Naive thymus-derived CD4-positive, alpha-beta T cell (primary cell): ENCODE measurements at regions not wholly inside any gene's neighbourhood (a gene's known extent, or its start where the extent isn't known, plus 50 kb on each side); places are given as distances from the start of the nearest gene placed in this dataset.

Source experiments
- ATAC-seq: fragments of 150-1000 bp; cut with Tn5 transposase; 2 replicates; pipeline ENCODE4 v1.10.0; 2021; ENCODE audit warnings: mild to moderate bottlenecking, moderate library complexity
- CTCF ChIA-PET: fragments of 350-600 bp; sonication (Branson Sonifier 250); formaldehyde crosslinking; loops from one replicate; lab custom pipeline; 2021; ENCODE audit warnings: antibody characterized with exemption; lab: Charles Lee
- POLR2A ChIA-PET: fragments of 350-600 bp; sonication (Branson Sonifier 250); formaldehyde crosslinking; loops from one replicate; lab custom pipeline; 2021; ENCODE audit warnings: antibody characterized with exemption, inconsistent platforms; lab: Charles Lee
- DNase-seq, 9 donors: peaks; one replicate each; pipeline versions ENCODE4 v3.0.0 to v3.0.0-alpha.2; 2020 to 2022; ENCODE audit warnings: mixed read lengths in 1 of 9
- H3K27ac ChIP-seq: one replicate; pipeline ENCODE4 v1.7.0; 2013; ENCODE audit warnings: mild to moderate bottlenecking, low read depth, low read length, moderate library complexity
- H3K27me3 ChIP-seq, 2 donors: one replicate each; pipeline ENCODE4 v1.7.0; 2013; ENCODE audit warnings: low read length in 2 of 2, mild to moderate bottlenecking in 2 of 2, moderate library complexity in 2 of 2; ENCODE audit not compliant: control insufficient read depth in 2 of 2, insufficient read depth in 2 of 2
- H3K36me3 ChIP-seq, 3 experiments: 1 replicate in 2 of 3; 2 replicates in 1 of 3; pipeline ENCODE4 v1.7.0; 2013; ENCODE audit warnings: low read length in 3 of 3, mild to moderate bottlenecking in 3 of 3, moderate library complexity in 1 of 3; ENCODE audit not compliant: insufficient read depth in 3 of 3, control insufficient read depth in 2 of 3
- H3K4me1 ChIP-seq, 2 donors: one replicate each; pipeline ENCODE4 v1.7.0; 2013; ENCODE audit warnings: low read length in 2 of 2, mild to moderate bottlenecking in 2 of 2, moderate library complexity in 1 of 2; ENCODE audit not compliant: control insufficient read depth in 2 of 2, insufficient read depth in 2 of 2
- H3K4me3 ChIP-seq: 2 replicates; pipeline ENCODE4 v1.7.0; 2013; ENCODE audit warnings: mild to moderate bottlenecking, low read length
- H3K9me3 ChIP-seq, 3 experiments: 1 replicate in 2 of 3; 2 replicates in 1 of 3; pipeline ENCODE4 v1.7.0; 2013; ENCODE audit warnings: low read length in 3 of 3; ENCODE audit not compliant: control insufficient read depth in 2 of 3
- H3K27ac Mint-ChIP-seq, 9 donors: one replicate each; pipeline ENCODE4 v1.8.0; 2020 to 2022; ENCODE audit warnings: mixed read lengths in 9 of 9, mild to moderate bottlenecking in 8 of 9, moderate library complexity in 5 of 9, inconsistent platforms in 2 of 9
- H3K27me3 Mint-ChIP-seq, 5 donors: one replicate each; pipeline ENCODE4 v1.8.0; 2021 to 2022; ENCODE audit warnings: mixed read lengths in 5 of 5, mild to moderate bottlenecking in 1 of 5
- H3K36me3 Mint-ChIP-seq, 5 donors: one replicate each; pipeline ENCODE4 v1.8.0; 2020 to 2022; ENCODE audit warnings: mixed read lengths in 5 of 5, mild to moderate bottlenecking in 3 of 5, inconsistent platforms in 1 of 5
- H3K4me1 Mint-ChIP-seq, 7 donors: one replicate each; pipeline ENCODE4 v1.8.0; 2020 to 2022; ENCODE audit warnings: mixed read lengths in 7 of 7, mild to moderate bottlenecking in 3 of 7, inconsistent platforms in 1 of 7
- H3K4me3 Mint-ChIP-seq, 10 donors: one replicate each; pipeline ENCODE4 v1.8.0; 2020 to 2022; ENCODE audit warnings: mild to moderate bottlenecking in 10 of 10, mixed read lengths in 10 of 10, moderate library complexity in 6 of 10, inconsistent platforms in 2 of 10
- H3K9me3 Mint-ChIP-seq, 11 donors: one replicate each; pipeline ENCODE4 v1.8.0; 2020 to 2022; ENCODE audit warnings: mixed read lengths in 11 of 11, mild to moderate bottlenecking in 4 of 11, inconsistent platforms in 1 of 11, moderate library complexity in 1 of 11
- intact Hi-C, 2 donors: fragments of 100-400 bp; cut with micrococcal nuclease; formaldehyde crosslinking; loops; one replicate each; pipeline ENCODE4 v1.15.1; 2023

DNA sequence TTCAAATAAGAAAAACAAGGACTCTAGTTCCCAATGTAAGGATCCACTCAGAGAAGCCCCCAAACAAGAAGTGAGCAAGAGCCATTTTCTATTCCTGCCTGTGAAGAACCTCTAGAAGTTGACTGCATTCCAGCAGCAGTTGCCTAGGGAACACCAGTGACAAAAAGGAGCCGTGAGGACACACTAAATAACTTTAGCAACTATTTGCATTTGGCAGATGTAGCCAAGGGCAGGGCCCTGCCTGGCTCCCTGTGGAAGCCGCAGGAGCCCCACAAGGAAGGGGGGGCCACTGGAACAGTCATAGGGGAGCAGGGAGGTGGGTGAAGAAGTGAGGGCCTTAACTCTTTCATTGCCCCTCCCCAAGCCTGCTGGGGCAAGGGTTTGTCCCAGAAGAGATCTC lies 470.2 kb upstream of the PROK2 start:
- peak overlapping the region in 3 of 9 donors; percentile 40 to 69 (median 51) for H3K27ac Mint-ChIP-seq
- H3K9me3 Mint-ChIP-seq: peaks cover 0 to 5% (median 0%) of the 10 kb centered on the region in 11 donors
- H3K36me3 ChIP-seq: no peaks in the 10 kb centered on the region
- H3K36me3 Mint-ChIP-seq: peaks cover 0 to 6% (median 4%) of the 10 kb centered on the region in 5 donors
- H3K4me3 ChIP-seq: no peak overlapping the region
- peaks cover 0 to 45% of the 10 kb centered on the region in 2 donors for H3K4me1 ChIP-seq
- H3K27me3 Mint-ChIP-seq: peaks cover 0 to 8% (median 0%) of the 10 kb centered on the region in 5 donors
- H3K27ac ChIP-seq: no peak overlapping the region
- H3K27me3 ChIP-seq: no peaks in the 10 kb centered on the region
- ATAC-seq (no peak), DNase-seq (no peak)
- peak overlapping the region in 1 of 10 donors; percentile 26 for H3K4me3 Mint-ChIP-seq
- ChIA-PET CTCF (interaction anchor here (0.6 to 1.3 kb wide), 2 partner anchors 12 to 298 kb away, joined by 4 to 7 read pairs; no protein-coding TSS in a partner anchor), POLR2A (interaction anchor here (1.2 kb wide), 1 partner anchor 12 kb away, joined by 4 read pairs; no protein-coding TSS in a partner anchor)
- peaks cover 20 to 55% (median 47%) of the 10 kb centered on the region in 7 donors for H3K4me1 Mint-ChIP-seq
- intact Hi-C loops: loop anchor here in 1 of 2 donors (5.0 to 10.0 kb wide), 5 partner anchors 92 to 540 kb away; partner anchors contain the start of gene RYBP
- H3K9me3 ChIP-seq: no peaks in the 10 kb centered on the region

GRCh38 chr3:72254483-72254882 lies 469.5 kb upstream of the PROK2 start:
- Mint-ChIP-seq H3K27me3 (peaks cover 0 to 8% (median 0%) of the 10 kb centered on the region in 5 donors), H3K36me3 (peaks cover 0 to 6% (median 4%) of the 10 kb centered on the region in 5 donors), H3K4me3 (no peak overlapping the region), H3K27ac (no peak overlapping the region), H3K9me3 (peaks cover 0 to 5% (median 0%) of the 10 kb centered on the region in 11 donors), H3K4me1 (peaks cover 14 to 48% (median 40%) of the 10 kb centered on the region in 7 donors)
- CTCF ChIA-PET: interaction anchor here (0.5 to 1.3 kb wide), 2 partner anchors 11 to 1247 kb away, joined by 3 to 4 read pairs; no protein-coding TSS in a partner anchor
- DNase-seq (no peak), ATAC-seq (no peak)
- Histone ChIP-seq H3K4me3 (no peak overlapping the region), H3K27me3 (no peaks in the 10 kb centered on the region), H3K4me1 (peaks cover 0 to 39% of the 10 kb centered on the region in 2 donors), H3K36me3 (no peaks in the 10 kb centered on the region), H3K9me3 (no peaks in the 10 kb centered on the region), H3K27ac (no peak overlapping the region)
- intact Hi-C loops: loop anchor here in 1 of 2 donors (10.0 kb wide), 4 partner anchors 190 to 540 kb away; partner anchors contain the start of gene RYBP
- POLR2A ChIA-PET: interaction anchor here (1.2 kb wide), 1 partner anchor 11 kb away, joined by 4 read pairs; no protein-coding TSS in a partner anchor

- H3K4me1 Mint-ChIP-seq: peaks cover under 1 to 11% (median 2%) of the 10 kb centered on the region in 7 donors
- ChIA-PET POLR2A (no interaction called here), CTCF (no interaction called here)
- no peak overlapping the region for H3K4me3 Mint-ChIP-seq
- Histone ChIP-seq H3K4me1 (peaks cover 0 to 6% of the 10 kb centered on the region in 2 donors), H3K4me3 (no peak overlapping the region), H3K27me3 (no peaks in the 10 kb centered on the region), H3K27ac (no peak overlapping the region), H3K36me3 (no peaks in the 10 kb centered on the region), H3K9me3 (no peaks in the 10 kb centered on the region)
- ATAC-seq (no peak), DNase-seq (no peak)
- no peaks in the 10 kb centered on the region for H3K9me3 Mint-ChIP-seq
- intact Hi-C loops: loop anchor here in 1 of 2 donors (10.0 kb wide), 4 partner anchors 194 to 536 kb away; partner anchors contain the start of gene RYBP
- peaks cover 0 to 4% (median 0%) of the 10 kb centered on the region in 5 donors for H3K36me3 Mint-ChIP-seq
- no peak overlapping the region for H3K27ac Mint-ChIP-seq
- H3K27me3 Mint-ChIP-seq: peaks cover 0 to 8% (median 0%) of the 10 kb centered on the region in 5 donors
Observed at GRCh38 chr3:72250725-72251124, 465.8 kb upstream of the PROK2 start.

DNA sequence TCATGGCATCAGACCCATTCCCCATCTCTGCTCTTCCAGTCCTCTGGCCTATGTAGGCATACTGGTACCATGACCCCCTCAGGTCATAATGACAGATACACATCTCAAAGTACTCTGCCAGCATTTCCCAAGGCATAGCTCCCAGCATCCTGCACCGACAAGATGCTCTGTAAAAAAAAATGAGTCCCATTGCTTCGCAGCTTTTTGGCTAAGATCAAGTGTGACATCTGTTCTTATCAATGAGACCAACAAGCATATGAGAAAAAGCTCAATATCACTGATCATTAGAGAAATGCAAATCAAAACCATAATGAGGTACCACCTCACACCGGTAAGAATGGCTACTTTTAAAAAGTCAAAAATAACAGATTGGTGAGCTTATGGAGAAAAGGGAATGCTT lies 463.9 kb upstream of the PROK2 start:
- H3K4me1 ChIP-seq: no peaks in the 10 kb centered on the region
- ChIA-PET CTCF (interaction anchor here (1.3 kb wide), 1 partner anchor 9 kb away, joined by 3 read pairs; no protein-coding TSS in a partner anchor), POLR2A (interaction anchor here (0.7 kb wide), 1 partner anchor 26 kb away, joined by 3 read pairs; no protein-coding TSS in a partner anchor)
- Mint-ChIP-seq H3K4me3 (no peak overlapping the region), H3K36me3 (peaks cover 0 to 4% (median 0%) of the 10 kb centered on the region in 5 donors), H3K9me3 (no peaks in the 10 kb centered on the region), H3K27me3 (peaks cover 0 to 8% (median 0%) of the 10 kb centered on the region in 5 donors), H3K4me1 (peaks cover 0 to 4% (median 0%) of the 10 kb centered on the region in 7 donors), H3K27ac (no peak overlapping the region)
- no peak overlapping the region for H3K4me3 ChIP-seq
- no peak for DNase-seq
- no peak for ATAC-seq
- no peaks in the 10 kb centered on the region for H3K27me3 ChIP-seq
- H3K36me3 ChIP-seq: no peaks in the 10 kb centered on the region
- intact Hi-C loops: no loop called here
- H3K27ac ChIP-seq: no peak overlapping the region
- H3K9me3 ChIP-seq: no peaks in the 10 kb centered on the region

- intact Hi-C loops: no loop called here
- Mint-ChIP-seq H3K4me3 (no peak overlapping the region), H3K4me1 (peaks cover 0 to 4% (median 0%) of the 10 kb centered on the region in 7 donors), H3K27ac (no peak overlapping the region), H3K9me3 (no peaks in the 10 kb centered on the region), H3K36me3 (peaks cover 0 to 4% (median 0%) of the 10 kb centered on the region in 5 donors), H3K27me3 (peaks cover 0 to 8% (median 0%) of the 10 kb centered on the region in 5 donors)
- POLR2A ChIA-PET: no interaction called here
- ATAC-seq: no peak
- Histone ChIP-seq H3K9me3 (no peaks in the 10 kb centered on the region), H3K27ac (no peak overlapping the region), H3K4me3 (no peak overlapping the region), H3K4me1 (no peaks in the 10 kb centered on the region), H3K36me3 (no peaks in the 10 kb centered on the region), H3K27me3 (no peaks in the 10 kb centered on the region)
- CTCF ChIA-PET: interaction anchor here (1.3 kb wide), 1 partner anchor 10 kb away, joined by 3 read pairs; no protein-coding TSS in a partner anchor
- no peak for DNase-seq
Observed at GRCh38 chr3:72248389-72248761, 463.4 kb upstream of the PROK2 start.

- no peak for DNase-seq
- Mint-ChIP-seq H3K9me3 (no peaks in the 10 kb centered on the region), H3K4me3 (no peak overlapping the region), H3K27ac (peak overlapping the region in 1 of 9 donors; percentile 38), H3K4me1 (peaks cover 0 to 4% (median 0%) of the 10 kb centered on the region in 7 donors), H3K27me3 (peaks cover 0 to 8% (median 0%) of the 10 kb centered on the region in 5 donors), H3K36me3 (peaks cover 0 to 4% (median 0%) of the 10 kb centered on the region in 5 donors)
- Histone ChIP-seq H3K27ac (no peak overlapping the region), H3K27me3 (no peaks in the 10 kb centered on the region), H3K36me3 (no peaks in the 10 kb centered on the region), H3K4me1 (no peaks in the 10 kb centered on the region), H3K4me3 (no peak overlapping the region), H3K9me3 (no peaks in the 10 kb centered on the region)
- ChIA-PET CTCF (interaction anchor here (1.3 kb wide), 1 partner anchor 10 kb away, joined by 3 read pairs; no protein-coding TSS in a partner anchor), POLR2A (interaction anchor here (0.6 kb wide), 1 partner anchor 126 kb away, joined by 3 read pairs; no protein-coding TSS in a partner anchor)
- no peak for ATAC-seq
- intact Hi-C loops: no loop called here
Observed at GRCh38 chr3:72247645-72248388, 462.9 kb upstream of the PROK2 start.
